ENCODE measurements at regions not wholly inside any gene's neighbourhood (a gene's known extent, or its start where the extent isn't known, plus 50 kb on each side); places are given as distances from the start of the nearest gene placed in this dataset.

DNA sequence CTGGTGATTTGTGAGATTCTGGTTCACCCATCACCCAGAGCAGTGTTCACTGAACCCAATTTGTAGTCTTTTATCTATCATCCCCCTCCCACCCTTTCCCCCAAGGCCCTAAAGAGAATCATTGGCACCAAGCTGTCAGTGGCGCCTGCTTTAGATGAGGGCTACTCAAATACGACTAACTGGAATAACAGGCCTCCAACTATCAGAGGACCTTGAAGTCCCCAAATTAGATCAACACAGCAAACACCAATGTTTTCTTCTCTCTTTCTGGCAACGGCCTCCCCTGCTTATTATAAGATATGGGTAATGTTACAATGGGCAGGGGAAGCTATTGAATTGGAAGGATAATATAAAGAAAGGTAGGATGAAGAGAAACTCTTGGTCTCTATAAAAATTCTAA is 232.3 kb downstream of the SCG2 start:
- TF ChIP-seq, protein P1, sequence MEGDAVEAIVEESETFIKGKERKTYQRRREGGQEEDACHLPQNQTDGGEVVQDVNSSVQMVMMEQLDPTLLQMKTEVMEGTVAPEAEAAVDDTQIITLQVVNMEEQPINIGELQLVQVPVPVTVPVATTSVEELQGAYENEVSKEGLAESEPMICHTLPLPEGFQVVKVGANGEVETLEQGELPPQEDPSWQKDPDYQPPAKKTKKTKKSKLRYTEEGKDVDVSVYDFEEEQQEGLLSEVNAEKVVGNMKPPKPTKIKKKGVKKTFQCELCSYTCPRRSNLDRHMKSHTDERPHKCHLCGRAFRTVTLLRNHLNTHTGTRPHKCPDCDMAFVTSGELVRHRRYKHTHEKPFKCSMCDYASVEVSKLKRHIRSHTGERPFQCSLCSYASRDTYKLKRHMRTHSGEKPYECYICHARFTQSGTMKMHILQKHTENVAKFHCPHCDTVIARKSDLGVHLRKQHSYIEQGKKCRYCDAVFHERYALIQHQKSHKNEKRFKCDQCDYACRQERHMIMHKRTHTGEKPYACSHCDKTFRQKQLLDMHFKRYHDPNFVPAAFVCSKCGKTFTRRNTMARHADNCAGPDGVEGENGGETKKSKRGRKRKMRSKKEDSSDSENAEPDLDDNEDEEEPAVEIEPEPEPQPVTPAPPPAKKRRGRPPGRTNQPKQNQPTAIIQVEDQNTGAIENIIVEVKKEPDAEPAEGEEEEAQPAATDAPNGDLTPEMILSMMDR (IDR thresholded peaks at IDR 0.05) = no peak
- no peak for TF ChIP-seq POLR2A (IDR thresholded peaks at IDR 0.05)
- no peak for TF ChIP-seq EP300 (IDR thresholded peaks at IDR 0.05)
